Amygdala (tissue), 56 donors: ENCODE measurements at regions not wholly inside any gene's neighbourhood (a gene's known extent, or its start where the extent isn't known, plus 50 kb on each side); places are given as distances from the start of the nearest gene placed in this dataset.
A peak's percentile ranks its signal among the peaks of the same experiment; 100 is the strongest.

Experiments used
- DNase-seq, 56 donors: peaks; one replicate each; lab custom pipeline; 2025; lab: John Stamatoyannopoulos, UW

DNA sequence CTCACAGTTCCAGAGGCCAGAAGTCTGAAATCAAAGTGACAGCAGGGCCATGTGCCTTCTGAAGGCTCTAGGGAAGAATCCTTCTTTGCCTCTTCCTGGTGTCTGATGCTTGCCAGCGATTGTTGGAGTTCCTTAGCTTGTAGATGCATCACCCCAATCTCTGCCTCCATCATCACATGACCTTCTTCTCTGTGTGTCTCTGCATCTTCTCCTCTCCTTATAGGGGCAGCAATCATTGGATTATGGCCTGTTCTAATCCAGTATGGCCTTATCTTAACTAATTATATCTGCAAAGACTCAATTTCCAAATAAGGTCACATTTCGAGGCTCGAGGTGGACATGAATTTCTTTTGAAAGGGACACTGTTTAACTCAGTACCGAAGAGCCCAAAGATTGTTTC, 71.7 kb upstream of the RAI2 start:
- DNase-seq = no peak

DNA sequence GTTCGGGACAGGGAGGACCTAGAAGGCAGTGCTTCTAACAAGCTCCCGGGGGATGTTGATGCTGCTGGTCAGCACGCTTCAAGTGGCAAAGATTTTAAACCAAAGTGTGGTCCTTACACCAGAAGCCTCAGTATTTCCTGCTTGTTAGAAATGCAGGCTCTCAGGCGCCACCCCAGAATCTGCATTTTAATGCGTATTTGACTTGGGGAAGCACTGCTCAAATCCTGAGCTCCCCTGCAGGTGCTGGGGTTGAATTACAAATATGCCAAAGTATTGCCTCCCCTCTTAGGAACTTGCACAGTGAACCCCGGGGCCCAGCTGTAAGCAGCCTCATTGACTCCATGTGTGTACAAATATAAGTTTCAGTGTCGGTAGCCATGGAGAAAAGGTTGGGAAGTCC, 70.8 kb upstream of the RAI2 start:
- no peak for DNase-seq

DNA sequence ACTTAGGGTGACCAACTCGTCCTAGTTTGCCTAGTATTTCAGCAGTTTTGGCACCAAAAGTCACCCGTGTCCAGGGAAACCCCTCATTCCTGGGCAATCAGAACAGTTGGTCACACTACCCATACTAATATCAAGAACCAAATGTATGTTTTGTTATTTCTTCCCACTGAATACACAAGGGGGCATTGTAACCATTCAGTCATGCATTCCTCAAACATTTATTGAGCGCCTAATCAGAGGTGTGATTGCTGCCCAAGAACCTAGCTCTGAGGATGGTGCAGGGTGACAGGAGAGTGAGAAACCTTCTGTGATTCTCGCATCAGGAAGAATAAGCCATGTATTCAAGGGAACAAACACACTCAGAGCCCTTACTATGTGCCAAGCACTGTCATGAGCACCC, 69.8 kb upstream of the RAI2 start:
- DNase-seq = peak in 1 of 56 donors; percentile 1

DNA sequence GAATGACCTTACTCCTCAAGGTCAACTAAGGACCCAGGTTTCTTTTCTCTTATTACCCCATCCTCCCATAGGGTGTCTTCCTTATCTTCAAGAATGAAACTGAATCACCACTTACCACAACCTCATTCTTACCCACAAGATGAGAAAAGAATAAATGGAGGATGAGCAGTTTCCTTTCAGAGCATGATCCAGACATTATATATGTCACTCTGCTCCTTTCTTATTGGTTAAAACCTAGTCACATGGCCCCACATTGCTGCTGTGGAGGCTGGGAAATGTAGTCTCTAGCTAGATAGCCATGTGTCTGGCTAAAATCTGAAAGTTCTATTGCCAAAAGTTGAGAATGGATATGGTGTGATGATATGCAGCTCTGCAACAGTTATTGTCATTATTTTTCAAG, 62.4 kb upstream of the RAI2 start:
- no peak for DNase-seq

DNA sequence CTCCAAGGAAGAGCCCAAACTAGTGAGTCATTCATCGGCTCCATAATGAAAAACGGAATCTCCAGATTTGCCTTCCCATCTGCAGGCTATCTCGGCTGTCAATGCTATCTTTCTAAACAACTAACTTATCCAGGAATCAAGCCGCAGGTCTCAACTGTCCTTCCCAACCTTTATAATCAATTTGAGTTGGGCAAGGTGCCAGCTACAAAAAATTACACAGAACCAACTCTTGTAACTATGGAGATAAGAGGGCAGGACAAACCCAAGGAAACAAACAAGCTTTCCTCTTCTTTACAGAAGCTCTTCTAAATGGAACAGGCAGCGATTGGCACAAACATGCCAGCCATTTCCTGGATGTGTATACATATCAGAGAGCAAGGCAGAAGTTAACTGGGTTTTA, 61.2 kb upstream of the RAI2 start:
- DNase-seq = no peak

DNA sequence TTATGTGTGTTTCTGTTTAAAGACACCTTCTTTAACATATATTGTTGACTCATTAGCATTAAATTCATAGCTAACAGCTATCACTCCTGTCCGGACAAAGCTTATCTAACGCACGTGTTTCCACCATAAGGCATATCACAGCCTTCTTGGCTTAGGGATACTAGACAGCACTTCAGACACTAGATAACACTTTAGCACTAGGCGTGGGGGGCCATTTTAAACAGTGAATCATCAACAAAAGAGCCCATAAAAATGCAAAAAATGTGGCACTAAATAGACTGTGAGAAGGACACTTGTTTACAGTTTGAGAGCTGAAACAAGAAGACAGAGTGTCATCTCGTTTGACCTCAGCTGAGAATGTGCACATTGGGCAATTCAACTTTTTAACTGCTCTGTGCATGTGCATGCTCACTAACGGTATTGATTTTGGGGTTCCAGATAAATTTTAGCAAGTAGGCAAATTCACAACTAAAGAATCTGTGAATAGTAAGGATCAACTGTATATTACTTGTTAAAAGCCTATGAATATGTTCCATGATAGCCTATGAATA, 58.9 kb upstream of the RAI2 start:
- DNase-seq = no peak

DNA sequence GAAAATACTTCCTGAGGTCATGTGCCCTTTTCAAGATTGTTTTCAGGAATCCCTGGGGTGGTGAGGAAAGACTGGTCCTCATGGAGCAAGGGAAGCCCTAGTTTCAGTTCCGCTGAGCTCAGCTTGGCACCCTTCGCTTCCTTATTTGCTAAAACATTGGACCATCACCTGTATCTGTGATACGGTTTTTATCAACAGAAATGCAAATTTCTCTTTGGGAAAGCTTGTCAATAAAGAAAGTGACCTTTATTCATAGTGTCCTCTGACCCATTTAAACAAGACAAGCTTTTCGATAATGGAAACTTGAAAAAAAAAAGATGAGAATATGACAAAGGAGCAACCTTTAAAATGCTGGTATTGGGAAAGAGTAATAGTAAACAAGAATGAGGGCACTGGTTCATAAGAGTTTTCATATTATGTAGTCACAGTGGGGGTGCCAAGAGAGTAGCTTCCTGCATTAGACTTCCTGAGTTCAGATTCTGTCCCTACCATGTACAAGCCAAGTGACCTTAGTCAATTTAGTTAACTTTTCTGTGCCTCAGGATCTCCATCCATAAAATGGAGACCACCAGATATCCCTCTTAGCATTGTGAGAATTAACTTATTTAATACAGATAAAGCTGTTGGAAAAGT, 57.0 kb upstream of the RAI2 start:
- no peak for DNase-seq

DNA sequence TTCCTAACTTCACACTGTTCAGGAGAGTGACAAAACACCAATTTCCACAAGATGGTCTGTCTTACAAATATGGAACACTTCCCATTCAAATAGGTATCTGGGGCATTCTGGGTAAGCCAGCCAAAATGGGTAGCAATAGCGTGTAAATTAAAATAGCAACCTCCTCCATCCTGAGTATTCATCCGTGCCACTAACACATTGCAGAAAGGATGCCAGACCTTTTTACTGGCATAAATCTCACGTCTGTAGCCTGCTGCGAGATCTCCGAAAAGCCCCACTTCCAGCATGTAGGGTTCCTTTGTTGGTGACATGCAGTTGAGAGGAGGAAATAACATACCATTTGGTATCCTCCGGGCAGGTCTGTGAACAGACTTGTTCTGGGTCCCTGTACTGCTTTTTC, 52.7 kb upstream of the RAI2 start:
- no peak for DNase-seq
